ENCODE measurements at regions not wholly inside any gene's neighbourhood (a gene's known extent, or its start where the extent isn't known, plus 50 kb on each side); places are given as distances from the start of the nearest gene placed in this dataset.

GRCh38 chr13:83819156-83819555 lies 63.1 kb downstream of the SLITRK1 start:
- TF ChIP-seq CTCF (IDR thresholded peaks at IDR 0.05) = no peak
- no peak for TF ChIP-seq EZH2 (IDR thresholded peaks at IDR 0.05; ENCODE audit: borderline replicate concordance, insufficient read depth, low read depth, low read length, poor library complexity, severe bottlenecking)
